ENCODE measurements at regions not wholly inside any gene's neighbourhood (a gene's known extent, or its start where the extent isn't known, plus 50 kb on each side); places are given as distances from the start of the nearest gene placed in this dataset.

- no peak overlapping the region for H3K27ac ChIP-seq
- TF ChIP-seq EZH2 (IDR thresholded peaks at IDR 0.05; ENCODE audit: low read depth) (no peak), CTCF (conservative IDR thresholded peaks at IDR 0.05) (no peak)
- no peaks in the 10 kb centered on the region for H3F3A ChIP-seq (ENCODE audit: insufficient read depth, low read depth)
- no peaks in the 10 kb centered on the region for H3K27me3 ChIP-seq (ENCODE audit: insufficient read depth, low read depth)
- no peak for DNase-seq
- no peaks in the 10 kb centered on the region for H3K36me3 ChIP-seq (ENCODE audit: low read depth)
- ChIA-PET POLR2A (ENCODE audit: unreplicated experiment) (no interaction called here), CTCF (no interaction called here)
- no peaks in the 10 kb centered on the region for H3K4me1 ChIP-seq (replicated peaks; ENCODE audit: insufficient read depth)
- H3K4me2 ChIP-seq, result no peak overlapping the region
- H3K4me3 ChIP-seq, result no peak overlapping the region
- H3K9me2 ChIP-seq (ENCODE audit: insufficient read depth), result no peaks in the 10 kb centered on the region
- intact Hi-C loops (cut with micrococcal nuclease; ENCODE audit: unreplicated experiment), result no loop called here
- H2AFZ ChIP-seq, result no peak overlapping the region
- H4K20me1 ChIP-seq (ENCODE audit: insufficient read depth), result no peaks in the 10 kb centered on the region
- H3K9me3 ChIP-seq (ENCODE audit: insufficient read depth, low read depth), result no peaks in the 10 kb centered on the region
- no TSS peak for BruUV-seq (replicated peaks)
- H3K79me2 ChIP-seq (ENCODE audit: low read depth), result no peaks in the 10 kb centered on the region
Observed at GRCh38 chr11:70889411-70889810, 363.0 kb downstream of the SHANK2 start.

GRCh38 chr11:70891844-70892380 lies 360.5 kb downstream of the SHANK2 start:
- BruUV-seq (replicated peaks), result no TSS peak

GRCh38 chr11:70892889-70893288 lies 359.5 kb downstream of the SHANK2 start:
- Histone ChIP-seq H3K4me2 (no peak overlapping the region), H3K36me3 (ENCODE audit: low read depth) (no peaks in the 10 kb centered on the region), H4K20me1 (ENCODE audit: insufficient read depth) (no peaks in the 10 kb centered on the region), H3K27me3 (ENCODE audit: insufficient read depth, low read depth) (no peaks in the 10 kb centered on the region), H3K9me2 (ENCODE audit: insufficient read depth) (no peaks in the 10 kb centered on the region), H3K9me3 (ENCODE audit: insufficient read depth, low read depth) (peaks cover 7% of the 10 kb centered on the region; the same call in 1 of the 2 replicates), H2AFZ (no peak overlapping the region), H3F3A (ENCODE audit: insufficient read depth, low read depth) (no peaks in the 10 kb centered on the region), H3K27ac (no peak overlapping the region), H3K4me1 (replicated peaks; ENCODE audit: insufficient read depth) (no peaks in the 10 kb centered on the region), H3K79me2 (ENCODE audit: low read depth) (no peaks in the 10 kb centered on the region), H3K4me3 (no peak overlapping the region)
- ChIA-PET CTCF (no interaction called here), POLR2A (ENCODE audit: unreplicated experiment) (no interaction called here)
- intact Hi-C loops (cut with micrococcal nuclease; ENCODE audit: unreplicated experiment), result no loop called here
- BruUV-seq (replicated peaks), result no TSS peak
- DNase-seq, result no peak
- no peak for TF ChIP-seq CTCF (conservative IDR thresholded peaks at IDR 0.05)
- no peak for TF ChIP-seq EZH2 (IDR thresholded peaks at IDR 0.05; ENCODE audit: low read depth)

More at GRCh38 chr11:70891844-70892380, 360.5 kb downstream of the SHANK2 start:
- H3K9me2 ChIP-seq (ENCODE audit: insufficient read depth), result no peaks in the 10 kb centered on the region
- H3K9me3 ChIP-seq (ENCODE audit: insufficient read depth, low read depth), result no peaks in the 10 kb centered on the region
- H3K4me3 ChIP-seq, result no peak overlapping the region
- H4K20me1 ChIP-seq (ENCODE audit: insufficient read depth), result no peaks in the 10 kb centered on the region
- H3K27me3 ChIP-seq (ENCODE audit: insufficient read depth, low read depth), result no peaks in the 10 kb centered on the region
- POLR2A ChIA-PET (ENCODE audit: unreplicated experiment), result no interaction called here
- no peak overlapping the region for H3K4me2 ChIP-seq
- H3K79me2 ChIP-seq (ENCODE audit: low read depth), result no peaks in the 10 kb centered on the region
- H3K36me3 ChIP-seq (ENCODE audit: low read depth), result no peaks in the 10 kb centered on the region
- no peak overlapping the region for H3K27ac ChIP-seq
- no peaks in the 10 kb centered on the region for H3F3A ChIP-seq (ENCODE audit: insufficient read depth, low read depth)
- DNase-seq, result no peak
- intact Hi-C loops (cut with micrococcal nuclease; ENCODE audit: unreplicated experiment), result no loop called here
- H3K4me1 ChIP-seq (replicated peaks; ENCODE audit: insufficient read depth), result no peaks in the 10 kb centered on the region
- TF ChIP-seq CTCF (conservative IDR thresholded peaks at IDR 0.05), result no peak
- no peak for TF ChIP-seq EZH2 (IDR thresholded peaks at IDR 0.05; ENCODE audit: low read depth)
- CTCF ChIA-PET, result no interaction called here
- H2AFZ ChIP-seq, result no peak overlapping the region
